ENCODE measurements at regions not wholly inside any gene's neighbourhood (a gene's known extent, or its start where the extent isn't known, plus 50 kb on each side); places are given as distances from the start of the nearest gene placed in this dataset.

DNA sequence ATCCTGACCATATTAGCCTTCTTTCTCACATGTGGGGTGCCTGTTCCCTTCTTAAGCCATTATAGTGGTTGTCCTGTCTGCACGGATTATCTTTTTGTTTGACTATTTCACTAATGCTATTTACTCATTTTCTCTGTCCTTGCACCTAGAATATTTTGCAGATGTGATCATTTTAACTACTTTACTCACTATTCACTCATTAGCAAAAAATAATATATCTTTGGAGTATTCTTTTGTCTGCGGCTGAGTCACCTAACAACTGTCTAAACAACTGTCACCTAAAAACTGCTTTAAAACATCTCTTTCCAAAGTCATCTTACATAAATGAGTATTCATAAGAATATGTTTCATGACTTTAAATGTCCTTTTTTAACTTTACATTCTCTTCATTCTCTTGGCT is 87.4 kb downstream of the KCNJ2 start:
- Histone ChIP-seq H3K4me3 (replicated peaks; ENCODE audit: low read depth, low read length) (no peak overlapping the region), H3K27me3 (replicated peaks; ENCODE audit: control insufficient read depth, insufficient read depth, low read length) (no peaks in the 10 kb centered on the region), H3K36me3 (ENCODE audit: control insufficient read depth, insufficient read depth, low read length) (no peaks in the 10 kb centered on the region)
- no peak for DNase-seq (ENCODE audit: extremely low read depth, insufficient read length)
- TF ChIP-seq, protein P1, sequence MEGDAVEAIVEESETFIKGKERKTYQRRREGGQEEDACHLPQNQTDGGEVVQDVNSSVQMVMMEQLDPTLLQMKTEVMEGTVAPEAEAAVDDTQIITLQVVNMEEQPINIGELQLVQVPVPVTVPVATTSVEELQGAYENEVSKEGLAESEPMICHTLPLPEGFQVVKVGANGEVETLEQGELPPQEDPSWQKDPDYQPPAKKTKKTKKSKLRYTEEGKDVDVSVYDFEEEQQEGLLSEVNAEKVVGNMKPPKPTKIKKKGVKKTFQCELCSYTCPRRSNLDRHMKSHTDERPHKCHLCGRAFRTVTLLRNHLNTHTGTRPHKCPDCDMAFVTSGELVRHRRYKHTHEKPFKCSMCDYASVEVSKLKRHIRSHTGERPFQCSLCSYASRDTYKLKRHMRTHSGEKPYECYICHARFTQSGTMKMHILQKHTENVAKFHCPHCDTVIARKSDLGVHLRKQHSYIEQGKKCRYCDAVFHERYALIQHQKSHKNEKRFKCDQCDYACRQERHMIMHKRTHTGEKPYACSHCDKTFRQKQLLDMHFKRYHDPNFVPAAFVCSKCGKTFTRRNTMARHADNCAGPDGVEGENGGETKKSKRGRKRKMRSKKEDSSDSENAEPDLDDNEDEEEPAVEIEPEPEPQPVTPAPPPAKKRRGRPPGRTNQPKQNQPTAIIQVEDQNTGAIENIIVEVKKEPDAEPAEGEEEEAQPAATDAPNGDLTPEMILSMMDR (IDR thresholded peaks at IDR 0.05; ENCODE audit: insufficient read depth, low read length, poor library complexity, severe bottlenecking), result no peak

DNA sequence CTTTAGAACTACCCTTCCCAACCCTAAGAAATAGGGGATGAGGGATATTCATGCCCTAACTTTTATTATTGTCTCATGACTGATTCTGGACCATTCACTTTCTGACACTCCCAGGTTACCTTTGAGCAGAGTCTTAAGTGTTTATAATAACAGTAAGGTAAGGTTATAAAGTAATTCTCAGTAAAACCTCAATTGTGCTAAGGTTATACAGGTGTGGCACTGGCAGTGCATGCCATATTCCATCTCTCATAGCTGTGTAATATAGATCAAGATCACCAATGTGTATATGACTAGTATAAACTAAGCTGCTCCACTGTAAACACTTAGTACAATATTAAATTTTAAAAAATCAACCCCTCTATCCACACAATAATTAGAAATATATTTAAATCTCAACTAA is 89.1 kb downstream of the KCNJ2 start:
- no peaks in the 10 kb centered on the region for H3K27me3 ChIP-seq (replicated peaks; ENCODE audit: control insufficient read depth, insufficient read depth, low read length)
- TF ChIP-seq, protein P1 (IDR thresholded peaks at IDR 0.05; ENCODE audit: insufficient read depth, low read length, poor library complexity, severe bottlenecking), result no peak
- no peak overlapping the region for H3K4me3 ChIP-seq (replicated peaks; ENCODE audit: low read depth, low read length)
- H3K36me3 ChIP-seq (ENCODE audit: control insufficient read depth, insufficient read depth, low read length), result no peaks in the 10 kb centered on the region
- DNase-seq (ENCODE audit: extremely low read depth, insufficient read length), result no peak

DNA sequence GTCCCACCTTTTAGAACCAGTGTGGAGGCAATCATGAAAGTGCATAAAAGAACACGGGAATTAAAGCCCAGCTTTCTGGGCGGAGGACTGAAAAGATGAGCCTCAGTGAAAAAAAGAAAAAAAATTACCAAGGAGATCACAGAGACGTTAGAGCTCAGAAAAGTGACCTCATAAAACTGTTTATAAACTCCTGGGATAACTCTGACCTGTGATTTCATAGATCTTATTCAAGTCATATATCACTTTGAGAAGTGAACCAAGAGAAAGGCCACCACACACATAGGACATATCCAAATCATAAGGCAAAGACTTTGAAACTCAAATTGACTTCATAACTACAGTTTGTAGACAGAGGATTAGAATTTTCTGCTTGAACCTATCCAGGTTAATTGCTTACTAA is 90.1 kb downstream of the KCNJ2 start:
- no peak for DNase-seq (ENCODE audit: extremely low read depth, insufficient read length)
- Histone ChIP-seq H3K36me3 (ENCODE audit: control insufficient read depth, insufficient read depth, low read length) (no peaks in the 10 kb centered on the region), H3K27me3 (replicated peaks; ENCODE audit: control insufficient read depth, insufficient read depth, low read length) (no peaks in the 10 kb centered on the region), H3K4me3 (replicated peaks; ENCODE audit: low read depth, low read length) (no peak overlapping the region)
- TF ChIP-seq, protein P1 (IDR thresholded peaks at IDR 0.05; ENCODE audit: insufficient read depth, low read length, poor library complexity, severe bottlenecking), result no peak

DNA sequence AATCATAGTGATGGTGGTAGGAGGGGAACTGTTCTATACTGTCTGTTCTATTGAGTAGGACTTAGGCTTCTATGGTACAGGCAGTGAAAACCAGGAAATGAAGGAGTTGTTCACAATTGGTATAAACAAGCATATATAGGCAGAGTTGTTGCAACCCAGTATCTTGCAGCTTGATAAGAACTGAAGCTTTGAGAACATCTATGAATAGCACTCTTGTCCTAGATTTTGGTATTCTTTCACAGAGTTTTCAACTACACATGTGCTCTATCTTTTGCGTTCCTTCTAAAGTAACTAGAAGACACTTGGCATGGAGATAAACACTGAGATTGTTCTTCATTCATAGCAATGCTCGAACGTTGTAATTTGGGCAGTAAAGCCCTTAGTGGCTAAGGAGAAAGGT is 91.8 kb downstream of the KCNJ2 start:
- no peak overlapping the region for H3K4me3 ChIP-seq (replicated peaks; ENCODE audit: low read depth, low read length)
- H3K36me3 ChIP-seq (ENCODE audit: control insufficient read depth, insufficient read depth, low read length), result no peaks in the 10 kb centered on the region
- DNase-seq (ENCODE audit: extremely low read depth, insufficient read length), result no peak
- TF ChIP-seq, protein P1 (IDR thresholded peaks at IDR 0.05; ENCODE audit: insufficient read depth, low read length, poor library complexity, severe bottlenecking), result no peak
- H3K27me3 ChIP-seq (replicated peaks; ENCODE audit: control insufficient read depth, insufficient read depth, low read length), result no peaks in the 10 kb centered on the region

DNA sequence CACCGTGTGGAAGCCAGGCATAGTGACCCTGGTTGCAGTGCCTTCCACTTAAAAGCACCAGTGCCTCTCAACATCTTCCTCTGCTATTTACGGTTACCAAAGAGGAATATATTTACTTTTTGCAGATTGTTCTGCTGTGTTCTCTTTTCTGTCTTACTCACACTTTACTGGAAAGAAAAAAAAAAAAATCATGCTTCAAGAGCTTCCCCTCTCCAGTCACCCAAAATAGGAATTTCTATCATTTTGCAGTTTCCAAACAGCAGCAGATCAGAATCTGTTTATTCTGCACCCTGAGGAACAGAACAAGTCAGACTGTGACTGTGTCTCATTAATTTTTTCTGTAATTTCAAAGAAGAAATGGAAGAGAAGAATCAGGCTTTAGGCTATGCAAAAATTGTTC is 96.1 kb downstream of the KCNJ2 start:
- TF ChIP-seq, protein P1 (IDR thresholded peaks at IDR 0.05; ENCODE audit: insufficient read depth, low read length, poor library complexity, severe bottlenecking), result no peak
- no peaks in the 10 kb centered on the region for H3K27me3 ChIP-seq (replicated peaks; ENCODE audit: control insufficient read depth, insufficient read depth, low read length)
- DNase-seq (ENCODE audit: extremely low read depth, insufficient read length), result no peak
- no peak overlapping the region for H3K4me3 ChIP-seq (replicated peaks; ENCODE audit: low read depth, low read length)
- H3K36me3 ChIP-seq (ENCODE audit: control insufficient read depth, insufficient read depth, low read length), result no peaks in the 10 kb centered on the region

DNA sequence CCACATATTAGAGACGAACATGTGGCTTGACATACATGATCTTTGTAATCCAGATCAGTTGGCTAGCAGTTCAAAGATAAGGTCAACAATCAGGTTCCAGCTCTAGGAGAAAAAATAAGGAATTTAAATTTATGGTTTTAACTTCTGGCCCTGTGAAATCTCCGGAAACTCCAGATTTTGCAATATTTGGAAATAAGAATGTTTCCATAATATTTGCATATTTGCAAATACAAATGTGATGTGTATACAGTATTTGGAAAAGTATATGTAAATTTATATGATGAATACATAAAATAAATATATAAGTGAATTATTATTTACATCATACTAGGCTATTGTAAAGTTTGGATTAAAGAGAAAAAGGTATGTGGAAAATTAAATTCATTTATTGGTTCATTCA is 97.1 kb downstream of the KCNJ2 start:
- DNase-seq (ENCODE audit: extremely low read depth, insufficient read length), result no peak
- H3K36me3 ChIP-seq (ENCODE audit: control insufficient read depth, insufficient read depth, low read length), result no peaks in the 10 kb centered on the region
- H3K4me3 ChIP-seq (replicated peaks; ENCODE audit: low read depth, low read length), result no peak overlapping the region
- no peaks in the 10 kb centered on the region for H3K27me3 ChIP-seq (replicated peaks; ENCODE audit: control insufficient read depth, insufficient read depth, low read length)
- TF ChIP-seq, protein P1 (IDR thresholded peaks at IDR 0.05; ENCODE audit: insufficient read depth, low read length, poor library complexity, severe bottlenecking), result no peak

All from GM06990 (cell line).